Pancreas (tissue), 10 donors: ENCODE measurements at regions not wholly inside any gene's neighbourhood (a gene's known extent, or its start where the extent isn't known, plus 50 kb on each side); places are given as distances from the start of the nearest gene placed in this dataset.

Experiments
- ATAC-seq, 4 donors: fragments of 200-7000 bp; cut with Tn5 transposase; one replicate each; pipeline versions ENCODE4 v1.8.0 to v1.9.1; 2020; ENCODE audit warnings: mild to moderate bottlenecking in 4 of 4, moderate library complexity in 4 of 4
- DNase-seq, 6 donors: peaks; one replicate each; pipeline ENCODE4 v3.0.0-alpha.2; 2020
- FAIRE-seq: peaks from 2 replicates; lab custom pipeline; 2012; peaks lifted over from hg19 to GRCh38; lab: Jason Lieb, UNC
- H3K27ac ChIP-seq, 4 donors: fragments of 200-600 bp; sonication (generic); 1 replicate in 3 of 4; 2 replicates in 1 of 4; pipeline versions ENCODE4 v1.5.0 to v1.8.0; 2020
- H3K27me3 ChIP-seq, 4 donors: fragments of 200-600 bp; one replicate each; pipeline ENCODE4 v1.8.0; 2021
- H3K36me3 ChIP-seq, 3 donors: fragments of 200-600 bp; sonication (generic) in 1 of 3; one replicate each; pipeline versions ENCODE4 v1.5.0 to v1.8.0; 2020 to 2021
- H3K4me1 ChIP-seq, 3 donors: fragments of 200-600 bp; one replicate each; pipeline ENCODE4 v1.8.0; 2021
- H3K4me3 ChIP-seq, 4 donors: fragments of 200-600 bp; sonication (generic) in 2 of 4; one replicate each; pipeline versions ENCODE4 v1.5.0 to v1.8.0; 2020 to 2021
- H3K9me3 ChIP-seq, 4 donors: fragments of 200-600 bp; one replicate each; pipeline ENCODE4 v1.8.0; 2021
- WGBS, 2 donors: extraction: QIAGEN DNeasy Blood & Tissue Kit; methylation state at CpG; one replicate each; pipeline ENCODE4 v1.1.7; 2013; 5-methylcytosine and 5-hydroxymethylcytosine counted together
- intact Hi-C, 3 donors: fragments of 100-400 bp; cut with DNase I; formaldehyde crosslinking; loops; one replicate each; pipeline versions ENCODE4 v1.11.1 to v1.14.2; 2022
- TF ChIP-seq, protein P1 (sequence below), 4 donors: fragments of 200-600 bp; sonication (generic) in 3 of 4; IDR thresholded peaks; one replicate each; pipeline versions ENCODE4 v1.5.0 to v1.8.0; 2021; ENCODE audit warnings: antibody characterized with exemption in 4 of 4
- donor health status: healthy with polysubstance abuse.
- donor health status: DM: no; HTN: no; CAD: no; lungs with moderate emphysema.
- donor health status: DM: no; HTN: no; CAD: no.
- donor health status: control.
- donor health status: control.
- donor health status: Bipolar disorder and iron deficiency.
- donor health status: DM: yes; HTN: yes; CAD: no.
- donor health status: DM: no; HTN: no; CAD: no.
- donor health status: DM: no; HTN: no; CAD: no.
- donor health status: DM: yes; HTN: yes; CAD: no.

GRCh38 chr11:114984611-114985163 is 306.4 kb downstream of the NXPE2 start:
- ATAC-seq (no peak), FAIRE-seq (no peak)

GRCh38 chr11:114986365-114986764 is 308.0 kb downstream of the NXPE2 start:
- WGBS, 2 donors: 78 to 80% methylated on average over 6 of the region's 6 CpGs

More at GRCh38 chr11:114984611-114985163, 306.4 kb downstream of the NXPE2 start:
- no peaks in the 10 kb centered on the region for H3K4me1 ChIP-seq
- no peak overlapping the region for H3K4me3 ChIP-seq
- WGBS, 2 donors: 65% methylated on average over 9 of the region's 9 CpGs
- intact Hi-C loops: no loop called here
- H3K27me3 ChIP-seq: no peaks in the 10 kb centered on the region
- no peaks in the 10 kb centered on the region for H3K9me3 ChIP-seq
- H3K36me3 ChIP-seq: no peaks in the 10 kb centered on the region
- DNase-seq: no peak
- TF ChIP-seq, protein P1, sequence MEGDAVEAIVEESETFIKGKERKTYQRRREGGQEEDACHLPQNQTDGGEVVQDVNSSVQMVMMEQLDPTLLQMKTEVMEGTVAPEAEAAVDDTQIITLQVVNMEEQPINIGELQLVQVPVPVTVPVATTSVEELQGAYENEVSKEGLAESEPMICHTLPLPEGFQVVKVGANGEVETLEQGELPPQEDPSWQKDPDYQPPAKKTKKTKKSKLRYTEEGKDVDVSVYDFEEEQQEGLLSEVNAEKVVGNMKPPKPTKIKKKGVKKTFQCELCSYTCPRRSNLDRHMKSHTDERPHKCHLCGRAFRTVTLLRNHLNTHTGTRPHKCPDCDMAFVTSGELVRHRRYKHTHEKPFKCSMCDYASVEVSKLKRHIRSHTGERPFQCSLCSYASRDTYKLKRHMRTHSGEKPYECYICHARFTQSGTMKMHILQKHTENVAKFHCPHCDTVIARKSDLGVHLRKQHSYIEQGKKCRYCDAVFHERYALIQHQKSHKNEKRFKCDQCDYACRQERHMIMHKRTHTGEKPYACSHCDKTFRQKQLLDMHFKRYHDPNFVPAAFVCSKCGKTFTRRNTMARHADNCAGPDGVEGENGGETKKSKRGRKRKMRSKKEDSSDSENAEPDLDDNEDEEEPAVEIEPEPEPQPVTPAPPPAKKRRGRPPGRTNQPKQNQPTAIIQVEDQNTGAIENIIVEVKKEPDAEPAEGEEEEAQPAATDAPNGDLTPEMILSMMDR (IDR thresholded peaks at IDR 0.05): no peak
- no peak overlapping the region for H3K27ac ChIP-seq

GRCh38 chr11:114987186-114987760 is 308.9 kb downstream of the NXPE2 start:
- WGBS, 2 donors: 60 to 66% methylated on average over 10 of the region's 10 CpGs
- no peaks in the 10 kb centered on the region for H3K4me1 ChIP-seq
- ATAC-seq (no peak), FAIRE-seq (no peak), DNase-seq (no peak)
- H3K27ac ChIP-seq: no peak overlapping the region
- no peaks in the 10 kb centered on the region for H3K27me3 ChIP-seq
- no peaks in the 10 kb centered on the region for H3K36me3 ChIP-seq
- intact Hi-C loops: no loop called here
- H3K4me3 ChIP-seq: no peak overlapping the region
- H3K9me3 ChIP-seq: no peaks in the 10 kb centered on the region
- TF ChIP-seq, protein P1 (IDR thresholded peaks at IDR 0.05): no peak

More at GRCh38 chr11:114986365-114986764, 308.0 kb downstream of the NXPE2 start:
- ATAC-seq: no peak
- intact Hi-C loops: no loop called here
- Histone ChIP-seq H3K4me1 (no peaks in the 10 kb centered on the region), H3K27me3 (no peaks in the 10 kb centered on the region), H3K9me3 (no peaks in the 10 kb centered on the region), H3K36me3 (no peaks in the 10 kb centered on the region), H3K27ac (no peak overlapping the region), H3K4me3 (no peak overlapping the region)
- TF ChIP-seq, protein P1 (IDR thresholded peaks at IDR 0.05): no peak
- no peak for DNase-seq
- FAIRE-seq: no peak

- Histone ChIP-seq H3K4me1 (no peaks in the 10 kb centered on the region), H3K27me3 (no peaks in the 10 kb centered on the region), H3K36me3 (no peaks in the 10 kb centered on the region), H3K9me3 (no peaks in the 10 kb centered on the region), H3K27ac (no peak overlapping the region), H3K4me3 (no peak overlapping the region)
- intact Hi-C loops: no loop called here
- ATAC-seq (no peak), FAIRE-seq (no peak), DNase-seq (no peak)
- 75 to 82% methylated on average over 14 of the region's 14 CpGs for WGBS, 2 donors
- TF ChIP-seq, protein P1 (IDR thresholded peaks at IDR 0.05): no peak
These were observed 310.3 kb downstream of the NXPE2 start for GRCh38 chr11:114988644-114989043.

DNA sequence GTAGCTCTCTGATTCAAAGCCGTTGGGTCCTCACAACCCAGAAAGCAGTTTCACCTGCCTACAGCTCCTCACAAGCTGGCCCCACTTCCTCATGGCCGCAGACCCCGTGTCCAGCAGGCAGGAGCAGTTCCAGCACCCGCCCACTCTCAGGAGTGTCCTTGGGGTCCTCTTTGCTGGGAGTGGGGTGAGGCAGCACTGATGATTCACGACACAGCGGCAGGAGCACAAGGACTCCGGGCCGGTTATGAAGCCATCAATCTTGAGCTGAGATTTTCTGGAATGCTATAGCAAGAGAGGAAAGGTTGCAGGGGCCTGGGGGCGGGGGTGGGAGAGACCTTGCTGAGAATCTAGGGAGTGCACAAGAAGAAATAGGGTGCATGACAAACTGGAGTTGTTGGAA is 311.2 kb downstream of the NXPE2 start:
- no peak for ATAC-seq
- Histone ChIP-seq H3K36me3 (no peaks in the 10 kb centered on the region), H3K4me1 (no peaks in the 10 kb centered on the region), H3K4me3 (no peak overlapping the region), H3K27ac (no peak overlapping the region), H3K9me3 (no peaks in the 10 kb centered on the region), H3K27me3 (no peaks in the 10 kb centered on the region)
- WGBS, 2 donors: 26 to 30% methylated on average over 9 of the region's 9 CpGs
- DNase-seq: no peak
- intact Hi-C loops: no loop called here
- TF ChIP-seq, protein P1 (IDR thresholded peaks at IDR 0.05): no peak
- no peak for FAIRE-seq
